ENCODE measurements at regions not wholly inside any gene's neighbourhood (a gene's known extent, or its start where the extent isn't known, plus 50 kb on each side); places are given as distances from the start of the nearest gene placed in this dataset.

- ATAC-seq: no peak
- Histone ChIP-seq H3K4me1 (no peaks in the 10 kb centered on the region), H3K27ac (no peak overlapping the region), H3K9me3 (no peaks in the 10 kb centered on the region), H3K4me3 (no peak overlapping the region), H3K36me3 (no peaks in the 10 kb centered on the region), H3K27me3 (no peaks in the 10 kb centered on the region)
- TF ChIP-seq CTCF (IDR thresholded peaks at IDR 0.05): no peak
- DNase-seq: no peak
- intact Hi-C loops (cut with DNase I): no loop called here
Observed at GRCh38 chr6:15145821-15146220, 100.0 kb upstream of the JARID2 start.

GRCh38 chr6:15147827-15148226, 98.0 kb upstream of the JARID2 start:
- no peak for TF ChIP-seq CTCF (IDR thresholded peaks at IDR 0.05)
- intact Hi-C loops (cut with DNase I): no loop called here
- peak in 1 of 8 donors; percentile 55 for ATAC-seq
- Histone ChIP-seq H3K27ac (no peak overlapping the region), H3K27me3 (no peaks in the 10 kb centered on the region), H3K4me1 (peaks cover 0 to 6% (median 0%) of the 10 kb centered on the region in 9 donors), H3K4me3 (no peak overlapping the region), H3K9me3 (no peaks in the 10 kb centered on the region), H3K36me3 (no peaks in the 10 kb centered on the region)
- WGBS, 2 donors: 76 to 78% methylated on average over 5 of the region's 5 CpGs
- DNase-seq: no peak

GRCh38 chr6:15148356-15148946, 97.4 kb upstream of the JARID2 start:
- DNase-seq: no peak
- Histone ChIP-seq H3K36me3 (no peaks in the 10 kb centered on the region), H3K4me3 (no peak overlapping the region), H3K9me3 (no peaks in the 10 kb centered on the region), H3K27ac (no peak overlapping the region), H3K27me3 (no peaks in the 10 kb centered on the region), H3K4me1 (peaks cover 0 to 6% (median 0%) of the 10 kb centered on the region in 9 donors)
- WGBS, 2 donors: 78 to 79% methylated on average over 8 of the region's 8 CpGs
- ATAC-seq: no peak
- no peak for TF ChIP-seq CTCF (IDR thresholded peaks at IDR 0.05)
- intact Hi-C loops (cut with DNase I): no loop called here

- TF ChIP-seq CTCF (IDR thresholded peaks at IDR 0.05): no peak
- intact Hi-C loops (cut with DNase I): no loop called here
- H3K9me3 ChIP-seq: no peaks in the 10 kb centered on the region
- no peak overlapping the region for H3K4me3 ChIP-seq
- H3K36me3 ChIP-seq: no peaks in the 10 kb centered on the region
- DNase-seq (no peak), ATAC-seq (no peak)
- peaks cover 0 to 6% (median 0%) of the 10 kb centered on the region in 9 donors for H3K4me1 ChIP-seq
- no peaks in the 10 kb centered on the region for H3K27me3 ChIP-seq
- 96 to 100% methylated on average over 2 of the region's 2 CpGs for WGBS, 2 donors
- no peak overlapping the region for H3K27ac ChIP-seq
Observed at GRCh38 chr6:15150207-15150606, 95.7 kb upstream of the JARID2 start.
